NOMO-1 treated with dmso at 0.1 percent for 144 hours (cell line): ENCODE measurements at regions not wholly inside any gene's neighbourhood (a gene's known extent, or its start where the extent isn't known, plus 50 kb on each side); places are given as distances from the start of the nearest gene placed in this dataset.

Experiments used
- DNase-seq: peaks from one replicate; lab custom pipeline; 2025; ENCODE audit not compliant: unreplicated experiment; lab: John Stamatoyannopoulos, UW

GRCh38 chr2:51629406-51629805 lies 597.5 kb upstream of the NRXN1 start:
- no peak for DNase-seq

- no peak for DNase-seq
These were observed 597.0 kb upstream of the NRXN1 start for GRCh38 chr2:51628917-51629316.

- no peak for DNase-seq
These were observed 593.1 kb upstream of the NRXN1 start for GRCh38 chr2:51624995-51625394.

- no peak for DNase-seq
These were observed 588.9 kb upstream of the NRXN1 start for GRCh38 chr2:51620796-51621195.

- DNase-seq, result no peak
These were observed 588.0 kb upstream of the NRXN1 start for GRCh38 chr2:51619961-51620360.

GRCh38 chr2:51612387-51612786 lies 580.5 kb upstream of the NRXN1 start:
- no peak for DNase-seq

DNA sequence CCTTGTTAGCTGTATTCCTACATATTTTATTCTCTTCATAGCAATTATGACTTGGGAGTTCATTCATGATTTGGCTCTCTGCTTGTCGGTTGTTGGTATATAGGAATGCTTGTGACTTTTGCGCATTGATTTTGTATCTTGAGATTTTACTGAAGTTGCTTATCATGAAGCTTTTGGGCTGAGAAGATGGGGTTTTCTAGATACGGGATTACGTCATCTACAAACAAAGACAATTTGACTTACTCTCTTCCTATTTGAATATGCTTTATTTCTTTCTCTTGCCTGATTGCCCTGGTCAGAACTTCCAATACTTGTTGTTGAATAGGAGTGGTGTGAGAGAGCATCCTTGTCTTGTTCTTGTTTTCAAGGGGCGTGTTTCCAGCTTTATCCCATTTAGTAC lies 569.8 kb upstream of the NRXN1 start:
- DNase-seq, result no peak

DNA sequence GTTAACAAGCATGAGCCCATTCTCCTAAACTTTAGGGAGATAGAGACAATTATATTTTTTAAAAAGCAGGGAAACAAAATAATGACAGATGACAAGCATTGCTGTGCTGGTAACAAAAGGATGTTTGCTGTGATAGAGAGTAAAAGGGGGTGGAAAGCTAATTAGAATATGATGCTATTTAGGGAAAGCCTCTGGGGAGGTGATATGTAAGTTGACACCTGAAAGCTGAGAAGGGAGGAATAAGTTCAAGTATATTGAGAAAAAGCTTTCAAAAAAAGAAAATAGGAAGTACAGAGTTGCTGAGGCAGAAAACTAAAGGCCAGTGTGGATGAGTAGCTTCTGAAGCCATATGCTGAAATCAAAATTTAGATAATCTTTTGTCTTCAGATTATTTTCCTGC lies 565.2 kb upstream of the NRXN1 start:
- DNase-seq, result no peak

GRCh38 chr2:51595836-51596235 lies 563.9 kb upstream of the NRXN1 start:
- no peak for DNase-seq

- DNase-seq, result no peak
These were observed 549.8 kb upstream of the NRXN1 start for GRCh38 chr2:51581636-51582267.

GRCh38 chr2:51579412-51579811 lies 547.5 kb upstream of the NRXN1 start:
- DNase-seq, result no peak

- DNase-seq, result no peak
These were observed 543.2 kb upstream of the NRXN1 start for GRCh38 chr2:51575181-51575580.

DNA sequence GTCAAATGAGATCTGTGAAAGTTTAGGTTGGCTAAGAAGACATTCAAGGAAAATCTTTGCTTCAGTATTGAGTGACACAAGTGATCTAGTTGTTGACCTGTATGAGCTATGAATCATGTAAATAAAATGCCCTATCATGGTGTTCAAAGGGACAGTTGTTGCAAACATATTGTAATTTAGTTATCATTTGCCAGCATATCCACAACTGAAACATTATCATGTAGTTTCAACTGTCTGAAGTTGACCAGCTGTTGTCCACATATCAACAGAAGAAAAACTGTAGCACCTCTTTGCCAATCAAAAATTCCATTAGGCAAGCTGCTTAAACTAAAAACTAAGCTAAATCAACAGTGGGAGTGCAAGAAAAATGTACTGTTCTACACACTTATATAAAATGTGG lies 527.1 kb upstream of the NRXN1 start:
- no peak for DNase-seq

GRCh38 chr2:51553476-51553875 lies 521.5 kb upstream of the NRXN1 start:
- no peak for DNase-seq

DNA sequence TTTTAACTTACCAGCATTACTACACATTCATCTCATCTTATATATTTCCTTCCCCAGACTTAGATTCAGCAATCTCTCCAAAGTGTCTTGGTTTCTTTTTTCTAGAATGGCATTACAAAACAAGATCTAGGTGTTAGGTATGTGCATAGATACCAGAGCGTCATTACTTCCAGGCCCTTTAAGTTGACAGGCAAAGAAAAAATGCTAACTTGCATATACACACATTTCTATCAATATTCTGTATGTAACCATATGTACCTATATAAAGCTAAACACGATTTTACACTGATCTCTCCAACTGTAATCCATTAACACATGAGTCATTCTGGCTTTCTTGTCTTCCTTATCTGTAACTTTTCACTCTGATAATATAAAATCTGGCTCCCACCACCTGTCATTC lies 503.8 kb upstream of the NRXN1 start:
- no peak for DNase-seq

GRCh38 chr2:51534166-51534565 lies 502.2 kb upstream of the NRXN1 start:
- DNase-seq, result no peak

- DNase-seq, result no peak
These were observed 496.2 kb upstream of the NRXN1 start for GRCh38 chr2:51528156-51528555.

DNA sequence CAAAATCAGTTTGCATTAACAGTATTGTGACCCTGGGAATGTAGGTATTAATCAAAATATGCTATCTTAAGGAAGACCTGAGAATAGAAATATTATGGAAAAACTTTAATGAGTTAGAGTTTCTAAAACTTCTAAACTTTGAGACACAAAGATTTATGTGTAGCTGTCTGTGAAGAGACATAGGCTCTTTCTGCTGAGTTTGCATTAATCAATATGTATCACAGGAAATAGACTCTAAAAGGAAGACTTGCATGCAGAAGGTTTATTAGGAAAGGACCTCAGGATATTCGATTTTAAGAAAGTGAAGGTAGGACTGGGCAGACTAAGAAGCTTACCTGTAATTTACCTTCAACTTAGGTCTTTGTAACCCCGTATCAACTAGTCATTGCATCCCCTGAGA lies 494.8 kb upstream of the NRXN1 start:
- DNase-seq, result no peak

GRCh38 chr2:51516667-51517066 lies 484.7 kb upstream of the NRXN1 start:
- no peak for DNase-seq

GRCh38 chr2:51511002-51511401 lies 479.1 kb upstream of the NRXN1 start:
- DNase-seq, result peak; percentile 39

DNA sequence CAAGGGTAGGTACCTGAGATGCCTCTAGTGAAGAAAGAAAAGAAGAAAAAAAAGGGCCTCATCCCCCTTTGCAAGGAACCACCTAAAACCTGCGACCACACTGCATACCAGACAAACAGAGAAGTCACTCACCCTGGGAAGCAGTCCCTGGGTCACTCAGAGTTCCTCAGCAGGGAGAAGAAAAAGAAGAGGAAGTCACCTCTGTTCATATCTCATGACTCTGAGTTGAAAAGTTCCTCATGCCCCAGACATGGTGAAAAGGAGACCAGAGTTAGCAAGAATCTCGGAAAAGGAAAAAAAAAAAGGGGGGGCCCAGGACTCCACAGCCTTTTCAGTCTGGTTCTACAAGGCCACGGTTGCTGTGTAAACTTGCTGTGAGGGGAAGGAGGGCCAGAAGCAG lies 478.4 kb upstream of the NRXN1 start:
- DNase-seq, result peak; percentile 6

DNA sequence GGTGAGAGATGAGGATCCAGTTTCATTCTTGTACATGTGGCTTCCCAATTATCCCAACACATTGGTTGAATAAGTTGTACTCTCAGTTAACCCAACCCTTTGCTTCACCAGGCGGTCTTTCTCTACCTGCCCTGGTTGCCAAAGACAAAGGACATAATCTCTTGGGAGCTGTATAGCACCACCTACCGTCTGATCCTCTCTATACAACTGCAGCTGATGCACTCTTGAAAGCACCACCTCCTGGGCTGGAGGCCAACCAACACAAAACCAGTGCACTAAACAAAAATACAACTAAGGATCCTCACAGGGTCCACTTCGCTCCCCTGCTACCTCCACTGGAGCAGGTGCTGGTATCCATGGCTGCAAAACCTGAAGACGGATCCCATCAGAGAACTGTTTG lies 473.6 kb upstream of the NRXN1 start:
- DNase-seq, result no peak

GRCh38 chr2:51490576-51491234 lies 458.8 kb upstream of the NRXN1 start:
- DNase-seq, result no peak
